ENCODE measurements at regions not wholly inside any gene's neighbourhood (a gene's known extent, or its start where the extent isn't known, plus 50 kb on each side); places are given as distances from the start of the nearest gene placed in this dataset.

DNA sequence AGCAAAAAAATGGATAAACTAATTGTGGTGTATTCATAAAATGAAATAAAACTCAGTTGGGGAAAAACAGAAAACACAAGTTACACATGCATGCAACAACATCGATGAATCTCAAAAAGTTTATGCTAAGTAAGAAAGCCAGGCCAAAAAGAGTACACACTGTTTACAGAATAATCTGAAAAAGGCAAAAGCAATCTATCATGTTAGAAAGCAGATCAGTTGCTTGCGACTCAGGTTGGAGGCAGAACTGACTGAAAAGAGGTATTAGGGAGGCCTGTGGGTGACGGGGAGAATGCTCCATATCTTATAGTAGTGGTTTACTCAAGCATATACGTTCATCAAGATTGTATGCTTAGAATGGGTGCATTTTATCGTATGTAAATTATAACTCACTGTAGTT lies 119.2 kb downstream of the ARRDC3 start:
- DNase-seq (no peak), ATAC-seq (no peak)
- Histone ChIP-seq H3K27me3 (no peaks in the 10 kb centered on the region), H3K4me1 (peaks cover 0 to 6% (median 0%) of the 10 kb centered on the region in 4 donors), H3K27ac (no peak overlapping the region), H3K9me3 (no peaks in the 10 kb centered on the region), H3K4me3 (no peak overlapping the region), H3K36me3 (no peaks in the 10 kb centered on the region)
- TF ChIP-seq, protein P1, sequence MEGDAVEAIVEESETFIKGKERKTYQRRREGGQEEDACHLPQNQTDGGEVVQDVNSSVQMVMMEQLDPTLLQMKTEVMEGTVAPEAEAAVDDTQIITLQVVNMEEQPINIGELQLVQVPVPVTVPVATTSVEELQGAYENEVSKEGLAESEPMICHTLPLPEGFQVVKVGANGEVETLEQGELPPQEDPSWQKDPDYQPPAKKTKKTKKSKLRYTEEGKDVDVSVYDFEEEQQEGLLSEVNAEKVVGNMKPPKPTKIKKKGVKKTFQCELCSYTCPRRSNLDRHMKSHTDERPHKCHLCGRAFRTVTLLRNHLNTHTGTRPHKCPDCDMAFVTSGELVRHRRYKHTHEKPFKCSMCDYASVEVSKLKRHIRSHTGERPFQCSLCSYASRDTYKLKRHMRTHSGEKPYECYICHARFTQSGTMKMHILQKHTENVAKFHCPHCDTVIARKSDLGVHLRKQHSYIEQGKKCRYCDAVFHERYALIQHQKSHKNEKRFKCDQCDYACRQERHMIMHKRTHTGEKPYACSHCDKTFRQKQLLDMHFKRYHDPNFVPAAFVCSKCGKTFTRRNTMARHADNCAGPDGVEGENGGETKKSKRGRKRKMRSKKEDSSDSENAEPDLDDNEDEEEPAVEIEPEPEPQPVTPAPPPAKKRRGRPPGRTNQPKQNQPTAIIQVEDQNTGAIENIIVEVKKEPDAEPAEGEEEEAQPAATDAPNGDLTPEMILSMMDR (IDR thresholded peaks at IDR 0.05) = no peak
- TF ChIP-seq POLR2A (IDR thresholded peaks at IDR 0.05) = no peak
- 85% methylated on average over 5 of the region's 5 CpGs for WGBS (ENCODE audit: insufficient coverage, low coverage, low lambda C conversion rate, missing lambda C conversion rate)
- intact Hi-C loops (cut with DNase I) = no loop called here

DNA sequence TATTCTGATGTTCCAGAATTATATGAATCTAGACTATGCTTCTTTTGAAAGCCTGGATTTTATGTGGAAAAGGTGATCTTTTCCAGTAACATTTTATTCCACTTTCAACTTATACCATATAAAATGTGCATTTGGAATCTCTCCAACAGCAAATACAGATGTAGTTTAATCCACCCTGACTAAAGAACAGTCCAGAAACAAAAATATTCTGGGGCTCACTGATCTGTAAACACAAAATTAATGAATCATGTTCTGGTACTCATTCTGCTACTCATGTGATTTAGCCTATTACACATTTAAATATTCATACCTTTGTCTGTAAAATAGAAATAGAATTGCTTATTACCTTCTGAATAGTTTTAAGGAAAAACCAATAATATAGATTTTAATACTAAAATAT lies 125.8 kb downstream of the ARRDC3 start:
- H3K4me1 ChIP-seq = no peaks in the 10 kb centered on the region
- intact Hi-C loops (cut with DNase I) = no loop called here
- ATAC-seq (no peak), DNase-seq (no peak)
- TF ChIP-seq, protein P1 (IDR thresholded peaks at IDR 0.05) = no peak
- TF ChIP-seq POLR2A (IDR thresholded peaks at IDR 0.05) = no peak
- H3K36me3 ChIP-seq = no peaks in the 10 kb centered on the region
- no peak overlapping the region for H3K27ac ChIP-seq
- no peaks in the 10 kb centered on the region for H3K9me3 ChIP-seq
- H3K4me3 ChIP-seq = no peak overlapping the region
- no peaks in the 10 kb centered on the region for H3K27me3 ChIP-seq

DNA sequence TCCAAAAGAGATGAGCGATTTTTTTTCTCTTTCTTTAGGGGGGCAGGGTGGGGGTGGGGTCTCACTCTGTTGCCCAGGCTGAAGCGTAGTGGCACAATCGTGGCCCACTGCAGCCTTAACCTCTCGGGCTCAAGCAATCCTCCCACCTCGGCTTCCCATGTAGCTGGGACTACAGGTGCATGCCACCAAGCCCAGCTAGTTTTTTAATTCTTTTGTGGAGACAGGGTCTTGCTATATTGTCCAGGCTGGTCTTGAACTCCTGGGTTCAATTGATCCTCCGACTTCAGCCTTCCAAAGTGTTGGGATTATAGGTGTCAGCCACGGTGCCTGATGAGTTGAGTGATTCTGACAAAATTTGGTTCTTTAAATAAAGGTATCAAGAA lies 127.0 kb downstream of the ARRDC3 start:
- no peak for DNase-seq
- intact Hi-C loops (cut with DNase I) = no loop called here
- Histone ChIP-seq H3K27me3 (no peaks in the 10 kb centered on the region), H3K4me1 (no peaks in the 10 kb centered on the region), H3K9me3 (no peaks in the 10 kb centered on the region), H3K27ac (no peak overlapping the region), H3K4me3 (no peak overlapping the region), H3K36me3 (no peaks in the 10 kb centered on the region)
- ATAC-seq = no peak
- TF ChIP-seq, protein P1 (IDR thresholded peaks at IDR 0.05) = no peak
- TF ChIP-seq POLR2A (IDR thresholded peaks at IDR 0.05) = no peak
- 85% methylated on average over 7 of the region's 7 CpGs for WGBS (ENCODE audit: insufficient coverage, low coverage, low lambda C conversion rate, missing lambda C conversion rate)

DNA sequence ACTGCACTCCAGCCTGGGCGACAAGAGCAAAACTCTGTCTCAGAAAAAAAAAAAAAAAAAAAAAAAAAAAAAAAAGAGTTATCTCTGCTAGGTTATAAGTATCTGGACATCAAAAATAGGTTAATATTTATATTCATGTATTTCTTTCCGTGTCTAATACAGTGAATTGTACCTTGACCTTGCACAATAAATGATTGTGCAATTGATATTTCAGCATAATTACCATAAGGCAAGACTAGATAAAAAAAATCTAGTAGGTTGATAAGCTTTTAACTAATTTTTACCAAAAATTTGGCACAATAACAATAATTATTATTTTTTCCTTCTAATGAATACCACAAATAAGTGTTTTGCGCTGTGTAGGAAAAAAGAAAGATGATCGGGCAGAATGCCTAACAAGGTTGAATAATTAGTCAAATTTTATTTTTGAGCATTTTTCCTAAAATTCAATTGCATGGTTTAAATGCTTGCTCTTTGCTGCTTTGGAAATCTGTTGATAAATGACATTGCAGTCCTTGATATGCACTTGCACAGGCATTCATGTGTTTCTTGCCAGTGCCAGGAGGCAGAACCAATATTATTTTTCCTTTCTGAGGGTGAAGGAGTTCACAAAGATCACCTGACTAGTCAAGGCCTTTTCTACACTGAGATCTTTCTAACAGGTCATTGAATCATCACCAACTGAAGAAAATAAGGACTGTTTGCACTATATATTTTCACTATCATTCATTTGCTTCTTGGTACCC lies 127.5 kb downstream of the ARRDC3 start:
- intact Hi-C loops (cut with DNase I) = no loop called here
- no peak for ATAC-seq
- no peaks in the 10 kb centered on the region for H3K9me3 ChIP-seq
- no peaks in the 10 kb centered on the region for H3K36me3 ChIP-seq
- no peak overlapping the region for H3K27ac ChIP-seq
- no peak overlapping the region for H3K4me3 ChIP-seq
- WGBS (ENCODE audit: insufficient coverage, low coverage, low lambda C conversion rate, missing lambda C conversion rate) = 74% methylated on average over 4 of the region's 4 CpGs
- H3K27me3 ChIP-seq = no peaks in the 10 kb centered on the region
- no peak for DNase-seq
- no peaks in the 10 kb centered on the region for H3K4me1 ChIP-seq
- TF ChIP-seq, protein P1 (IDR thresholded peaks at IDR 0.05) = no peak
- TF ChIP-seq POLR2A (IDR thresholded peaks at IDR 0.05) = no peak

DNA sequence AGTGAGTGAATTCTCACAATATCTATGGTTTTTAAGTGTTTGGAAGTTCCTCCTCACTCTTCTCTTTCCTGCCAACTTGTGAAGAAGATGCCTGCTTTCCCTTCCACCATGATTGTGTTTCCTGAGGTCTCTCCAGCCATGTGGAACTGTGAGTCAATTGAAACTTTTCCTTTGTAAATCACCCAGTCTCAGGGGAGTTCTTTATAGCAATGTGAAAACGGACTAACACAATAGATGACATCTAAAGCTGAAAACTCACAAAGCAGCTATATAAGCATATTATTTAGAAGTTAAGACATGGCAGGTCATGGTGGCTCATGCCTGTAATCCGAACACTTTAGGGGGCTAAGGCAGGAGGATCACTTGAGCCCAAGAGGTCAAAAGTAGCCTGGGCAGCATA lies 130.2 kb downstream of the ARRDC3 start:
- ATAC-seq = no peak
- H3K4me1 ChIP-seq = no peaks in the 10 kb centered on the region
- 58% methylated on average over 2 of the region's 2 CpGs for WGBS (ENCODE audit: insufficient coverage, low coverage, low lambda C conversion rate, missing lambda C conversion rate)
- no peaks in the 10 kb centered on the region for H3K36me3 ChIP-seq
- no peaks in the 10 kb centered on the region for H3K27me3 ChIP-seq
- H3K9me3 ChIP-seq = no peaks in the 10 kb centered on the region
- no peak for TF ChIP-seq POLR2A (IDR thresholded peaks at IDR 0.05)
- TF ChIP-seq, protein P1 (IDR thresholded peaks at IDR 0.05) = no peak
- no peak overlapping the region for H3K27ac ChIP-seq
- H3K4me3 ChIP-seq = no peak overlapping the region
- intact Hi-C loops (cut with DNase I) = no loop called here
- DNase-seq = no peak
